ENCODE measurements at regions not wholly inside any gene's neighbourhood (a gene's known extent, or its start where the extent isn't known, plus 50 kb on each side); places are given as distances from the start of the nearest gene placed in this dataset.
"Not testable (repeated sequence)": the region's sequence is repeated elsewhere in the genome, so short reads cannot be mapped to it uniquely, and the experiment has no call there.

- not testable (repeated sequence) for DNase-seq (ENCODE audit: low spot score)
Observed at GRCh38 chr9:64370344-64370743, 914.7 kb downstream of the FOXD4L5 start.

- DNase-seq (ENCODE audit: low spot score), result not testable (repeated sequence)
Observed at GRCh38 chr9:64369644-64370043, 915.4 kb downstream of the FOXD4L5 start.

- DNase-seq (ENCODE audit: low spot score), result peak; percentile 91
Observed at GRCh38 chr9:64369114-64369513, 915.9 kb downstream of the FOXD4L5 start.

GRCh38 chr9:64368644-64368942 is 916.4 kb downstream of the FOXD4L5 start:
- DNase-seq (ENCODE audit: low spot score), result not testable (repeated sequence)

- DNase-seq (ENCODE audit: low spot score), result not testable (repeated sequence)
Observed at GRCh38 chr9:64367826-64368643, 917.0 kb downstream of the FOXD4L5 start.
